ENCODE measurements at regions not wholly inside any gene's neighbourhood (a gene's known extent, or its start where the extent isn't known, plus 50 kb on each side); places are given as distances from the start of the nearest gene placed in this dataset.

- H3K4me1 Mint-ChIP-seq, result no peaks in the 10 kb centered on the region
These were observed 474.5 kb upstream of the DDX18 start for GRCh38 chr2:117339980-117340379.

GRCh38 chr2:117341690-117342089 is 472.8 kb upstream of the DDX18 start:
- Mint-ChIP-seq H3K4me1 (peaks cover 7% of the 10 kb centered on the region), H3K27me3 (ENCODE audit: low read depth) (no peaks in the 10 kb centered on the region), H3K4me3 (no peak overlapping the region), H3K9me3 (no peaks in the 10 kb centered on the region), H3K36me3 (ENCODE audit: low read depth) (peaks cover 3% of the 10 kb centered on the region), H3K27ac (ENCODE audit: unreplicated experiment) (no peak overlapping the region)
- no peak for DNase-seq (ENCODE audit: low read depth, low spot score)
- no peak for TF ChIP-seq CTCF (conservative IDR thresholded peaks at IDR 0.05)

More at GRCh38 chr2:117339980-117340379, 474.5 kb upstream of the DDX18 start:
- Mint-ChIP-seq H3K36me3 (ENCODE audit: low read depth) (no peaks in the 10 kb centered on the region), H3K27ac (ENCODE audit: unreplicated experiment) (no peak overlapping the region), H3K4me3 (no peak overlapping the region), H3K9me3 (no peaks in the 10 kb centered on the region), H3K27me3 (ENCODE audit: low read depth) (no peaks in the 10 kb centered on the region)
- no peak for TF ChIP-seq CTCF (conservative IDR thresholded peaks at IDR 0.05)
- DNase-seq (ENCODE audit: low read depth, low spot score), result no peak

- no peaks in the 10 kb centered on the region for H3K27me3 Mint-ChIP-seq (ENCODE audit: low read depth)
- peaks cover 7% of the 10 kb centered on the region for H3K4me1 Mint-ChIP-seq
- H3K4me3 Mint-ChIP-seq, result no peak overlapping the region
- peaks cover 3% of the 10 kb centered on the region for H3K36me3 Mint-ChIP-seq (ENCODE audit: low read depth)
- TF ChIP-seq CTCF (conservative IDR thresholded peaks at IDR 0.05), result no peak
- H3K27ac Mint-ChIP-seq (ENCODE audit: unreplicated experiment), result no peak overlapping the region
- no peaks in the 10 kb centered on the region for H3K9me3 Mint-ChIP-seq
- no peak for DNase-seq (ENCODE audit: low read depth, low spot score)
These were observed 472.1 kb upstream of the DDX18 start for GRCh38 chr2:117342415-117342814.

GRCh38 chr2:117349687-117350086 is 464.8 kb upstream of the DDX18 start:
- Mint-ChIP-seq H3K36me3 (ENCODE audit: low read depth) (peaks cover 15% of the 10 kb centered on the region), H3K4me1 (peaks cover 7% of the 10 kb centered on the region), H3K9me3 (peaks cover 2% of the 10 kb centered on the region), H3K27me3 (ENCODE audit: low read depth) (no peaks in the 10 kb centered on the region), H3K4me3 (no peak overlapping the region), H3K27ac (ENCODE audit: unreplicated experiment) (no peak overlapping the region)
- no peak for DNase-seq (ENCODE audit: low read depth, low spot score)
- TF ChIP-seq CTCF (conservative IDR thresholded peaks at IDR 0.05), result no peak

- Mint-ChIP-seq H3K4me3 (no peak overlapping the region), H3K4me1 (no peaks in the 10 kb centered on the region), H3K27ac (ENCODE audit: unreplicated experiment) (no peak overlapping the region), H3K9me3 (peaks cover 2% of the 10 kb centered on the region), H3K27me3 (ENCODE audit: low read depth) (no peaks in the 10 kb centered on the region), H3K36me3 (ENCODE audit: low read depth) (peaks cover 11% of the 10 kb centered on the region)
- no peak for TF ChIP-seq CTCF (conservative IDR thresholded peaks at IDR 0.05)
- DNase-seq (ENCODE audit: low read depth, low spot score), result no peak
These were observed 463.1 kb upstream of the DDX18 start for GRCh38 chr2:117351396-117351795.
